SH-SY5Y (cell line): ENCODE measurements at regions not wholly inside any gene's neighbourhood (a gene's known extent, or its start where the extent isn't known, plus 50 kb on each side); places are given as distances from the start of the nearest gene placed in this dataset.

Experiments used
- GATA2 ChIP-seq: IDR thresholded peaks from 2 replicates; pipeline ENCODE4 v1.6.1; 2011; ENCODE audit warnings: mild to moderate bottlenecking, low read depth, low read length
- GATA3 ChIP-seq: IDR thresholded peaks from 2 replicates; pipeline ENCODE4 v1.6.1; 2011; ENCODE audit warnings: low read depth, mild to moderate bottlenecking, low read length, moderate library complexity

- TF ChIP-seq GATA2 (no peak), GATA3 (no peak)
Measured at GRCh38 chr7:4549681-4550080, 132.4 kb upstream of the FOXK1 start.
